Activated naive CD8-positive, alpha-beta T cell treated with anti-CD3 and anti-CD28 coated beads, Interleukin-2, amount 10 ng/mL, durations not matched to agents 7 days and 5 days (primary cell): ENCODE measurements at regions not wholly inside any gene's neighbourhood (a gene's known extent, or its start where the extent isn't known, plus 50 kb on each side); places are given as distances from the start of the nearest gene placed in this dataset.
"Not testable (repeated sequence)": the region's sequence is repeated elsewhere in the genome, so short reads cannot be mapped to it uniquely, and the experiment has no call there.

Experiments used
- ATAC-seq: fragments of 150-1000 bp; cut with Tn5 transposase; one replicate; pipeline ENCODE4 v1.10.0; 2021; ENCODE audit warnings: low read depth, moderate library complexity
- POLR2A ChIA-PET: fragments of 350-600 bp; sonication (Branson Sonifier 250); formaldehyde crosslinking; loops from one replicate; lab custom pipeline; 2021; ENCODE audit warnings: antibody characterized with exemption; lab: Charles Lee
- DNase-seq: peaks from one replicate; pipeline ENCODE4 v3.0.0; 2021
- H3K27ac Mint-ChIP-seq: one replicate; pipeline ENCODE4 v1.8.0; 2022; ENCODE audit warnings: mild to moderate bottlenecking, mixed read lengths
- H3K27me3 Mint-ChIP-seq: one replicate; pipeline ENCODE4 v1.8.0; 2022; ENCODE audit warnings: mild to moderate bottlenecking, moderate library complexity, mixed read lengths
- H3K36me3 Mint-ChIP-seq: one replicate; pipeline ENCODE4 v1.8.0; 2021; ENCODE audit warnings: mild to moderate bottlenecking, mixed read lengths
- H3K4me1 Mint-ChIP-seq: one replicate; pipeline ENCODE4 v1.8.0; 2021; ENCODE audit warnings: mixed read lengths
- H3K4me3 Mint-ChIP-seq: one replicate; pipeline ENCODE4 v1.8.0; 2022; ENCODE audit warnings: mild to moderate bottlenecking, moderate library complexity, mixed read lengths
- H3K9me3 Mint-ChIP-seq: one replicate; pipeline ENCODE4 v1.8.0; 2021; ENCODE audit warnings: mixed read lengths

GRCh38 chr4:18155067-18156041 lies 133.8 kb upstream of the LCORL start:
- H3K36me3 Mint-ChIP-seq = no peaks in the 10 kb centered on the region
- ATAC-seq (no peak), DNase-seq (no peak)
- no peaks in the 10 kb centered on the region for H3K4me1 Mint-ChIP-seq
- H3K4me3 Mint-ChIP-seq = no peak overlapping the region
- POLR2A ChIA-PET = no interaction called here
- H3K27me3 Mint-ChIP-seq = no peaks in the 10 kb centered on the region
- peaks cover 3% of the 10 kb centered on the region for H3K9me3 Mint-ChIP-seq
- H3K27ac Mint-ChIP-seq = no peak overlapping the region

- no peak overlapping the region for H3K27ac Mint-ChIP-seq
- ATAC-seq = no peak
- H3K36me3 Mint-ChIP-seq = no peaks in the 10 kb centered on the region
- no peak overlapping the region for H3K4me3 Mint-ChIP-seq
- H3K27me3 Mint-ChIP-seq = peaks cover 6% of the 10 kb centered on the region
- H3K4me1 Mint-ChIP-seq = no peaks in the 10 kb centered on the region
- DNase-seq = no peak
- POLR2A ChIA-PET = no interaction called here
- H3K9me3 Mint-ChIP-seq = no peaks in the 10 kb centered on the region
Measured at GRCh38 chr4:18138076-18138665, 116.6 kb upstream of the LCORL start.

- no peak for ATAC-seq
- H3K36me3 Mint-ChIP-seq = no peaks in the 10 kb centered on the region
- H3K27ac Mint-ChIP-seq = no peak overlapping the region
Measured at GRCh38 chr4:18134111-18134510, 112.6 kb upstream of the LCORL start.

GRCh38 chr4:18130256-18130655 lies 108.7 kb upstream of the LCORL start:
- Mint-ChIP-seq H3K36me3 (no peaks in the 10 kb centered on the region), H3K27ac (no peak overlapping the region), H3K9me3 (no peaks in the 10 kb centered on the region), H3K4me3 (no peak overlapping the region), H3K27me3 (peaks cover 15% of the 10 kb centered on the region), H3K4me1 (no peaks in the 10 kb centered on the region)
- no peak for DNase-seq
- ATAC-seq = no peak
- POLR2A ChIA-PET = no interaction called here

More at GRCh38 chr4:18134111-18134510, 112.6 kb upstream of the LCORL start:
- Mint-ChIP-seq H3K4me1 (no peaks in the 10 kb centered on the region), H3K27me3 (peaks cover 9% of the 10 kb centered on the region), H3K4me3 (no peak overlapping the region), H3K9me3 (no peaks in the 10 kb centered on the region)
- POLR2A ChIA-PET = no interaction called here
- DNase-seq = no peak

GRCh38 chr4:18128241-18128640 lies 106.7 kb upstream of the LCORL start:
- ATAC-seq = no peak
- no peaks in the 10 kb centered on the region for H3K4me1 Mint-ChIP-seq
- no peak overlapping the region for H3K4me3 Mint-ChIP-seq
- H3K9me3 Mint-ChIP-seq = no peaks in the 10 kb centered on the region
- no peaks in the 10 kb centered on the region for H3K36me3 Mint-ChIP-seq
- POLR2A ChIA-PET = no interaction called here
- peaks cover 15% of the 10 kb centered on the region for H3K27me3 Mint-ChIP-seq
- no peak for DNase-seq
- H3K27ac Mint-ChIP-seq = no peak overlapping the region

GRCh38 chr4:18127030-18127429 lies 105.5 kb upstream of the LCORL start:
- ATAC-seq (no peak), DNase-seq (no peak)
- Mint-ChIP-seq H3K27me3 (peaks cover 17% of the 10 kb centered on the region), H3K4me3 (no peak overlapping the region), H3K4me1 (no peaks in the 10 kb centered on the region), H3K27ac (no peak overlapping the region), H3K36me3 (no peaks in the 10 kb centered on the region), H3K9me3 (no peaks in the 10 kb centered on the region)
- POLR2A ChIA-PET = no interaction called here

- Mint-ChIP-seq H3K9me3 (no peaks in the 10 kb centered on the region), H3K36me3 (no peaks in the 10 kb centered on the region), H3K27ac (no peak overlapping the region), H3K27me3 (peaks cover 18% of the 10 kb centered on the region), H3K4me3 (no peak overlapping the region), H3K4me1 (no peaks in the 10 kb centered on the region)
- no peak for ATAC-seq
- no peak for DNase-seq
- POLR2A ChIA-PET = no interaction called here
Measured at GRCh38 chr4:18113710-18114331, 92.3 kb upstream of the LCORL start.

GRCh38 chr4:18111081-18111480 lies 89.5 kb upstream of the LCORL start:
- Mint-ChIP-seq H3K4me1 (no peaks in the 10 kb centered on the region), H3K36me3 (no peaks in the 10 kb centered on the region), H3K4me3 (no peak overlapping the region), H3K27me3 (peaks cover 20% of the 10 kb centered on the region), H3K27ac (no peak overlapping the region), H3K9me3 (no peaks in the 10 kb centered on the region)
- POLR2A ChIA-PET = no interaction called here
- no peak for DNase-seq
- no peak for ATAC-seq

- Mint-ChIP-seq H3K36me3 (no peaks in the 10 kb centered on the region), H3K4me1 (no peaks in the 10 kb centered on the region), H3K27me3 (peaks cover 20% of the 10 kb centered on the region), H3K4me3 (no peak overlapping the region), H3K27ac (no peak overlapping the region), H3K9me3 (no peaks in the 10 kb centered on the region)
- DNase-seq (no peak), ATAC-seq (no peak)
- POLR2A ChIA-PET = no interaction called here
Measured at GRCh38 chr4:18110099-18110498, 88.5 kb upstream of the LCORL start.

- Mint-ChIP-seq H3K4me1 (no peaks in the 10 kb centered on the region), H3K9me3 (no peaks in the 10 kb centered on the region), H3K4me3 (no peak overlapping the region), H3K27me3 (peaks cover 20% of the 10 kb centered on the region), H3K27ac (no peak overlapping the region), H3K36me3 (no peaks in the 10 kb centered on the region)
- POLR2A ChIA-PET = no interaction called here
- ATAC-seq (no peak), DNase-seq (no peak)
Measured at GRCh38 chr4:18109676-18110075, 88.1 kb upstream of the LCORL start.

GRCh38 chr4:18107848-18108528 lies 86.4 kb upstream of the LCORL start:
- H3K4me3 Mint-ChIP-seq, DNase-seq, H3K36me3 Mint-ChIP-seq, H3K27ac Mint-ChIP-seq, POLR2A ChIA-PET, H3K4me1 Mint-ChIP-seq, ATAC-seq, H3K27me3 Mint-ChIP-seq, H3K9me3 Mint-ChIP-seq: not testable (repeated sequence)

- Mint-ChIP-seq H3K27me3 (peaks cover 8% of the 10 kb centered on the region), H3K9me3 (no peaks in the 10 kb centered on the region), H3K4me3 (no peak overlapping the region), H3K27ac (no peak overlapping the region), H3K36me3 (no peaks in the 10 kb centered on the region), H3K4me1 (no peaks in the 10 kb centered on the region)
- POLR2A ChIA-PET = no interaction called here
- DNase-seq (no peak), ATAC-seq (no peak)
Measured at GRCh38 chr4:18106620-18107019, 85.1 kb upstream of the LCORL start.
